Fibroblast of the aortic adventitia (primary cell): ENCODE measurements at regions not wholly inside any gene's neighbourhood (a gene's known extent, or its start where the extent isn't known, plus 50 kb on each side); places are given as distances from the start of the nearest gene placed in this dataset.

Source experiments
- DNase-seq: peaks from one replicate; pipeline ENCODE4 v3.0.0-alpha.2; 2010; ENCODE audit warnings: low read depth
- H3K4me3 ChIP-seq: 2 replicates; pipeline ENCODE4 v1.5.1; 2011; ENCODE audit warnings: low read depth, mild to moderate bottlenecking, control low read depth, low read length, moderate library complexity
- CTCF ChIP-seq: IDR thresholded peaks from 2 replicates; pipeline ENCODE4 v1.5.1; 2011; ENCODE audit warnings: mild to moderate bottlenecking, low read length, control low read depth, inconsistent platforms; ENCODE audit not compliant: insufficient read depth

DNA sequence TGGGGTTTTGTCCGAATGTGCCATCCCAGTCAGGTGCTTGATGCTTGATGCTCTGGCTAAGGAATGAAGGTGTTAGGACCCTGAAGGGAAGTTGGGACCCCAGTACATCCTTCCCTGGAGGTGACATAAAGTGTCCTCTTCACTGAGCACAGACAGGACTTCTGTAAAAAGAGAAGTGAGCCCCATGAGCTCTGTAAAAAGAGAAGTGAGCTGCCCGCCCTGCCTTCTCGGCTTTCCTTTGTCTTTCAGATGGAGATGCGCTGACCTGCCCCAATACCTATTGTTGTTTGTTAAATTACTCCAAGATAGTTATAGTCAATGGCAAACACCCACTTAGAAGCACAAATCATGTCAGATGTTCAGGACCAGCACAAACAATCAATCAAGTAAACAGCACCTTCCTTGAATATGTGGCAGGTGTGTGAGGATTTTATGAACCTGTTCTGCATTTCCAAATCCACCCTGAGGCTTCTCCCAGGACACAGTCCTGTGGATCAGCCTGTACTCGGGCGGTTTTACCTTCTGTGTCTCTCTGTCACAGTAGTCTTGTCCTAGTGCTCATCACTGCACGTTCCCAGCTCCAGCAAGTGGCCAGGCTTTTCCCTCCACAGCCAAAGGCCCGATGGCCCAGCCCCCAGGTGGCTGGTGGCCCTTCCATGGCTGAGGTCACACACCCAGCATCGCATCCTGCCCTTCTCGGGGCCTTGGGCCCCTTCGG is 191.4 kb downstream of the MTRR start:
- DNase-seq, result no peak
- no peak for TF ChIP-seq CTCF
- H3K4me3 ChIP-seq, result no peak overlapping the region

- no peak for DNase-seq
- no peak overlapping the region for H3K4me3 ChIP-seq
- no peak for TF ChIP-seq CTCF
Measured at GRCh38 chr5:8060953-8061429, 192.0 kb downstream of the MTRR start.

DNA sequence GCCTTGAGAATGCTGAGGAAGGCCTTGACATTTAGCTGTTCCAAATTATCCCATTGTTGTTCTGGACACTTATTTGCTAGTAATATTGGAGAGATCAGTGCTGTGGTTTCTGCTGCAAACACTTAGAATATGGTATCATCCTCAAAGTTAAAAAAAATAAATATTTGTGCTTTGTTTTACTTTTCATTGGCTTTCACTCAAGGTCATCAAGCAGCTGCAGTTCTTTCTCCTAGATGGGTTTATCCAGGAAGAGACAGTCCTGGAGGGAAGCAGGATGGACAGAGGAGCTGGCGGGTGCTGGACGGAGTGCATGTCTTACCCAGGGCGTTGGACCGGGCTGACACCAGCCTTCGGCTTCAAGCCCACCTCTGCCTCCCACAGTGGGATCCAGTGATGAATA is 193.6 kb downstream of the MTRR start:
- H3K4me3 ChIP-seq, result no peak overlapping the region
- no peak for DNase-seq
- TF ChIP-seq CTCF, result no peak

- TF ChIP-seq CTCF, result no peak
- no peak overlapping the region for H3K4me3 ChIP-seq
- DNase-seq, result no peak
Measured at GRCh38 chr5:8068078-8068477, 199.1 kb downstream of the MTRR start.

DNA sequence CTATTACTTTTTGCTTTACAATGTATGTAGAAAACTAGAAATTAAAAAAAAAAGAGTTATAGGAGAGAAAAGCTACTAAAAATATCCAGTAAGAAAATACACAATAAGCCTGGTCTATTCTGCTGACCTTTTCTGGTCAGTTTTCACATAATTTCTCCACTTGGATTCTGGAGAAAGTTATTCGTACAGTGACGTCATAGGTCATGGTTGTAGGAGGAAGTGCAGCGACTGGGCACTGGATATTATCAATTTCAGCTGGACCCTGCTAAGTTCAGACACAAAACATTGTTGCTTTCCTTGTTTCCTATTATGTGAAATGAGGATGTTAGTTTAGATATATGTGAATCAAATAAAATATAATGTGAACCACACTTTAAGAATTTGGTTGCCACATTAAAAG is 201.2 kb downstream of the MTRR start:
- no peak for TF ChIP-seq CTCF
- no peak overlapping the region for H3K4me3 ChIP-seq
- DNase-seq, result no peak

DNA sequence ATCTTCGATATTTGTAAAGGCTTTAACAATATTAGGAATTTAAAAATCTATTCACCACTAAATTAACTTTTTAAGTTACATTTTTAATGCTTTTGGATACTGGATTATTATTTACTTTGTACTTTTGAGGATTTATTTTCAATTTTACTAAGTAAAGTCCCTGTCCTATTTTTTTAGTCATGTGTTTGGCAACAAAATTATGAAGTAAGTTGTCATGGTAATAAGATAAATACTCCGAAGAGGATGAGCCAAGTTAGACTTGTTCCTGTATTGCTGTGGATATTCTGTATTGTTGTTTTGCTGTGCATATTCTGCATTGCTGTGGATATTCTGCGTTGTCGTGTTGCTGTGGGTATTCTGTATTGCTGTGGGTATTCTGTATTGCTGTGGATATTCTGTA is 210.1 kb downstream of the MTRR start:
- TF ChIP-seq CTCF, result no peak

GRCh38 chr5:8081179-8081578 is 212.2 kb downstream of the MTRR start:
- no peak for TF ChIP-seq CTCF
- DNase-seq, result no peak

More for the DNA sequence above, 210.1 kb downstream of the MTRR start:
- no peak overlapping the region for H3K4me3 ChIP-seq
- no peak for DNase-seq

More at GRCh38 chr5:8081179-8081578, 212.2 kb downstream of the MTRR start:
- H3K4me3 ChIP-seq, result no peak overlapping the region
